ENCODE measurements at regions not wholly inside any gene's neighbourhood (a gene's known extent, or its start where the extent isn't known, plus 50 kb on each side); places are given as distances from the start of the nearest gene placed in this dataset.

- TF ChIP-seq ZFX (IDR thresholded peaks at IDR 0.05) (no peak), CTCF (conservative IDR thresholded peaks at IDR 0.05) (no peak)
Measured at GRCh38 chr15:66842710-66843441, 140.8 kb downstream of the SMAD6 start.
